SJCRH30 (cell line): ENCODE measurements at regions not wholly inside any gene's neighbourhood (a gene's known extent, or its start where the extent isn't known, plus 50 kb on each side); places are given as distances from the start of the nearest gene placed in this dataset.
A peak's percentile ranks its signal among the peaks of the same experiment; 100 is the strongest.

Source experiments
- DNase-seq, 2 experiments: peaks; one replicate each; pipeline ENCODE4 v3.0.0-alpha.2; 2015 to 2020
- H3K27ac ChIP-seq: fragments of 250-450 bp; sonication (Bioruptor Pico); 2 replicates; pipeline ENCODE4 v1.5.1; 2020; ENCODE audit warnings: mild to moderate bottlenecking, moderate library complexity
- H3K27me3 ChIP-seq: fragments of 250-450 bp; sonication (Bioruptor Pico); 2 replicates; pipeline ENCODE4 v1.5.1; 2020; ENCODE audit warnings: mild to moderate bottlenecking, moderate library complexity
- H3K36me3 ChIP-seq: fragments of 250-450 bp; sonication (Bioruptor Pico); 2 replicates; pipeline ENCODE4 v1.5.1; 2020; ENCODE audit warnings: mild to moderate bottlenecking, moderate library complexity
- H3K4me1 ChIP-seq: fragments of 250-450 bp; sonication (Bioruptor Pico); 2 replicates; pipeline ENCODE4 v1.5.1; 2020; ENCODE audit warnings: mild to moderate bottlenecking, moderate library complexity
- H3K4me3 ChIP-seq: fragments of 250-450 bp; sonication (Bioruptor Pico); 2 replicates; pipeline ENCODE4 v1.5.1; 2020; ENCODE audit warnings: mild to moderate bottlenecking, moderate library complexity
- H3K9me3 ChIP-seq: fragments of 250-450 bp; sonication (Bioruptor Pico); replicated peaks from 2 replicates; pipeline ENCODE4 v1.5.1; 2020; ENCODE audit warnings: mild to moderate bottlenecking, moderate library complexity

DNA sequence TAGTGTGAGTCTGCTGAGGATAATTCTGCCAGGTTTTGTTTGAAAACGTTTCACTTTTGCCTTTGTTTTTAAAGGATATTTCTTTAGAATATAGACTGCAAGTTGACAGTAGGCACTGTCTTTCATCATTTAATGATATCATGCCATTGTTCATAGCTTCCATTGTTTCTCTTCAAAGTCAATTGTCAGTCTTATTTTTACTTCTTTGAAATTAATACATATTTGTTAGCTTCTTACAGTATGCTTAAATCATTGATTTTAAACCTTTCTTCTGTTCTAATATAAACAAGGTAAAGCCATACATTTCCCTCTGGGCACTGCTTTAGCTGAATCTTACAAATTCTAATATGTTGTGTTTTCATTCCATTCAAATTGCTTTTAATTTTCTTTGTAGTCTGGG, 62.3 kb upstream of the PARVA start:
- Histone ChIP-seq H3K9me3 (peaks cover 10% of the 10 kb centered on the region; the same call in 1 of the 2 replicates), H3K27me3 (no peaks in the 10 kb centered on the region), H3K36me3 (no peaks in the 10 kb centered on the region), H3K4me3 (no peak overlapping the region), H3K4me1 (peaks cover 13% of the 10 kb centered on the region), H3K27ac (no peak overlapping the region)
- no peak for DNase-seq

GRCh38 chr11:12316432-12316831, 60.9 kb upstream of the PARVA start:
- no peaks in the 10 kb centered on the region for H3K27me3 ChIP-seq
- H3K27ac ChIP-seq: no peak overlapping the region
- H3K4me1 ChIP-seq: peaks cover 19% of the 10 kb centered on the region
- H3K4me3 ChIP-seq: no peak overlapping the region
- no peak for DNase-seq
- no peaks in the 10 kb centered on the region for H3K36me3 ChIP-seq
- peaks cover 10% of the 10 kb centered on the region; the same call in 1 of the 2 replicates for H3K9me3 ChIP-seq

DNA sequence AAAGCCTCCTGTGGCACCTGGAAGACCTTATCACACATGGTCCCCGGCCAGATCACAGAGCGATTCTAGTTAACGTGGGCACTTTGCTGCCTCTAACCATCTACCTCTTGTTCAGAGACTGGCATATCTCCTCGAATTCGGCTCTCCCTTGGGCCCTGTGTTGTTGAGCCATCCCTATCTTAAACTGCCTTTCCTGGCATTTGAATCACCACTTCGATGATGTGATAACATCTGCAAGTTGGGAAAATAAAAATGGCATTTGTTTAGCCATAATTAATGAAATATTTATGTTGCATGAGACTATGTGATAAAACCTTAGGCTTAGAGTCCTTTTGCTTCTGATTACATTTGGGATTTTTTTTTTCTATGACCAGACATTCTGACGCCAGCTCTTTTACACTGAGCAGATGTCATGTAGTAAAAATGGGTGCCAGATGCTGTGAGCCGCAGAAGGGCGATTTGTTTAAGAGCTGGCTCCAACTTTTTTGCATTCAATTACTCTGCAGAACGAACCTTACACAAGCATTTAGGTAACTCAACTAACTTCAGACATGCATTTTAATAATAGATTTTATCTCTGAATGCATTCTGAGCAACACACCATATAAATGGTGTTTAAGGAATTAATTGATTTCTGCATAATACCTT, 58.5 kb upstream of the PARVA start:
- Histone ChIP-seq H3K4me3 (no peak overlapping the region), H3K9me3 (peaks cover 10% of the 10 kb centered on the region; the same call in 1 of the 2 replicates), H3K4me1 (peaks cover 19% of the 10 kb centered on the region), H3K27ac (peak overlapping the region; percentile 37; the same call in 1 of the 2 replicates), H3K36me3 (no peaks in the 10 kb centered on the region), H3K27me3 (no peaks in the 10 kb centered on the region)
- peak; percentile 55 to 70 for DNase-seq

DNA sequence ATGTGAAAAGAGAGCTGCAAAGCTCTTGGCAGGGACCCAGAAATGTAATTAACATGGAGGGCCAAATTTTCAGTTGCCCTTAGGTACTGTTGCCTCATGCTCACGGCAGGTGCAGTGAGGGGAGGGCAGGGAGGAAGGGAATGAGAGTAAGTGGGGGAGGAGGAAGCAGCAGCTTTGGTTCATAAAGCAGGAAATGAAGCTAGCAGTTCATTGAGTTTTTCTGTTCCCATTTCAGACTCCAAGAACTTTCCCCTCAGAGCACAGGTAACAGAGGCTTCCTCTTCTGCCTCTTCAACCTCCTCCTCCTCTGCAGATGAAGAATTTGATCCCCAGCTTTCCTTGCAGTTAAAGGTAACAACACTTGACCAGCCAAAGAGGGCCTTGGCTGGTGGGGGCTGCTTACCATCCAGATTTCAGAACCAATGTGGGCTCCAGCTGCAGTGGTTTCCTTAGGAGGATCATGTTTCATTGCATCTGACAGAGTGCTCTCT, 57.9 kb upstream of the PARVA start:
- peaks cover 10% of the 10 kb centered on the region; the same call in 1 of the 2 replicates for H3K9me3 ChIP-seq
- peaks cover 19% of the 10 kb centered on the region for H3K4me1 ChIP-seq
- no peaks in the 10 kb centered on the region for H3K27me3 ChIP-seq
- no peak overlapping the region for H3K4me3 ChIP-seq
- peak overlapping the region; percentile 20; the same call in 1 of the 2 replicates for H3K27ac ChIP-seq
- no peaks in the 10 kb centered on the region for H3K36me3 ChIP-seq
- peak; percentile 62 to 70 for DNase-seq

GRCh38 chr11:12319988-12320387, 57.4 kb upstream of the PARVA start:
- Histone ChIP-seq H3K9me3 (peaks cover 10% of the 10 kb centered on the region; the same call in 1 of the 2 replicates), H3K27me3 (no peaks in the 10 kb centered on the region), H3K4me1 (peaks cover 19% of the 10 kb centered on the region), H3K27ac (no peak overlapping the region), H3K4me3 (no peak overlapping the region), H3K36me3 (no peaks in the 10 kb centered on the region)
- no peak for DNase-seq

DNA sequence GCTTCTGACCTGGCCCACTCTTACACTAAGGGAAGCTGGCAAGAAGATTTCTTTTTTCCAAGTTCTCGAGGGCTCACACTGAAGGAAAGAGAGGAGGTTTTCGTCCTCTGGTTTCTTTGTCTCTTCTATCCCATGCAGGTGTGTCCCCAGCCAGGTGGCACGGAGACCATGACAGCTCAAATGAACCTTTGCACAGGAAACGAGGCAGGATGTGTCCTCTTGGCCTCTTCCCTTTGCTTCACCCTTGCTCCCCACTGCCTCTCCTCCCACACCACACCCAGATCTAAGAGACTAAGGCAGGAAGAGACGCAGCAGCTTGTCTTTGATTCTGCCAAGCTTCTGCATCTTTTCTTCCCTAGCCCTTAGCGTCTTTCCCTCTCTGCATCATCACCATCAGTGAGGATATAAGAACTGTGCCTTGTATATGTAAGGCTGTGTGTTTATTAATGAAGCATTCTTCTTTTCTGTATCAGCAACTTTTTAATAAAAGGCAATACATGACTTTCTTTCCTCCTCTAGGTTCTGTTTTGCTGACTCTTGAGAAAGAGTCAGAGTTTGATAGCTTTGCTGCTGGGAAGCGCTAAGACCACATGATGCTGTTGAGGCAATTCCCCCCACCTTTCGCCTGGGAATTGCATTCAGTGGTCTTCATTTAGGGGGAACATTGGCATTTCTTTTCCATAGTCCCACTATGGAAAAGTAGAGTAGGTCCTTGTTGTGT, 56.0 kb upstream of the PARVA start:
- Histone ChIP-seq H3K27me3 (no peaks in the 10 kb centered on the region), H3K36me3 (no peaks in the 10 kb centered on the region), H3K4me3 (no peak overlapping the region), H3K9me3 (peaks cover 9% of the 10 kb centered on the region; the same call in 1 of the 2 replicates), H3K4me1 (peaks cover 19% of the 10 kb centered on the region), H3K27ac (no peak overlapping the region)
- DNase-seq: no peak

- Histone ChIP-seq H3K9me3 (no peaks in the 10 kb centered on the region), H3K36me3 (no peaks in the 10 kb centered on the region), H3K27ac (no peak overlapping the region), H3K27me3 (no peaks in the 10 kb centered on the region), H3K4me3 (no peak overlapping the region), H3K4me1 (peaks cover 10% of the 10 kb centered on the region)
- DNase-seq: no peak
These were observed 52.8 kb upstream of the PARVA start for GRCh38 chr11:12324585-12324984.
